ENCODE measurements at regions not wholly inside any gene's neighbourhood (a gene's known extent, or its start where the extent isn't known, plus 50 kb on each side); places are given as distances from the start of the nearest gene placed in this dataset.

GRCh38 chr1:73953586-73953985 is 244.4 kb downstream of the LRRIQ3 start:
- DNase-seq = no peak

GRCh38 chr1:73953186-73953585 is 244.8 kb downstream of the LRRIQ3 start:
- DNase-seq = peak; percentile 23

- no peak for DNase-seq
Measured at GRCh38 chr1:73948055-73948454, 249.9 kb downstream of the LRRIQ3 start.

- DNase-seq = no peak
Measured at GRCh38 chr1:73947009-73947408, 251.0 kb downstream of the LRRIQ3 start.

- DNase-seq = no peak
Measured at GRCh38 chr1:73943270-73943669, 254.7 kb downstream of the LRRIQ3 start.

GRCh38 chr1:73930293-73930692 is 267.7 kb downstream of the LRRIQ3 start:
- no peak for DNase-seq

- no peak for DNase-seq
Measured at GRCh38 chr1:73914951-73915350, 283.0 kb downstream of the LRRIQ3 start.

GRCh38 chr1:73913025-73913424 is 285.0 kb downstream of the LRRIQ3 start:
- no peak for DNase-seq

GRCh38 chr1:73911849-73912248 is 286.1 kb downstream of the LRRIQ3 start:
- no peak for DNase-seq

- no peak for DNase-seq
Measured at GRCh38 chr1:73910466-73910865, 287.5 kb downstream of the LRRIQ3 start.

GRCh38 chr1:73910062-73910461 is 287.9 kb downstream of the LRRIQ3 start:
- no peak for DNase-seq

- DNase-seq = no peak
Measured at GRCh38 chr1:73909043-73909562, 288.9 kb downstream of the LRRIQ3 start.

- no peak for DNase-seq
Measured at GRCh38 chr1:73907051-73907450, 290.9 kb downstream of the LRRIQ3 start.

- DNase-seq = no peak
Measured at GRCh38 chr1:73903092-73903491, 294.9 kb downstream of the LRRIQ3 start.

GRCh38 chr1:73901738-73902137 is 296.2 kb downstream of the LRRIQ3 start:
- no peak for DNase-seq

- DNase-seq = no peak
Measured at GRCh38 chr1:73899311-73899710, 298.7 kb downstream of the LRRIQ3 start.

GRCh38 chr1:73898540-73898939 is 299.4 kb downstream of the LRRIQ3 start:
- no peak for DNase-seq

GRCh38 chr1:73887412-73887811 is 310.6 kb downstream of the LRRIQ3 start:
- DNase-seq = no peak

GRCh38 chr1:73886716-73887115 is 311.3 kb downstream of the LRRIQ3 start:
- no peak for DNase-seq

GRCh38 chr1:73874806-73875205 is 323.2 kb downstream of the LRRIQ3 start:
- no peak for DNase-seq

GRCh38 chr1:73868810-73869336 is 329.1 kb downstream of the LRRIQ3 start:
- no peak for DNase-seq

GRCh38 chr1:73862355-73862754 is 335.6 kb downstream of the LRRIQ3 start:
- DNase-seq = no peak

- DNase-seq = no peak
Measured at GRCh38 chr1:73860421-73860950, 337.5 kb downstream of the LRRIQ3 start.

GRCh38 chr1:73859227-73859626 is 338.7 kb downstream of the LRRIQ3 start:
- no peak for DNase-seq

- no peak for DNase-seq
Measured at GRCh38 chr1:73854527-73854926, 343.4 kb downstream of the LRRIQ3 start.

All from NCI-H1694 (cell line).